ENCODE measurements at regions not wholly inside any gene's neighbourhood (a gene's known extent, or its start where the extent isn't known, plus 50 kb on each side); places are given as distances from the start of the nearest gene placed in this dataset.
"Not testable (repeated sequence)": the region's sequence is repeated elsewhere in the genome, so short reads cannot be mapped to it uniquely, and the experiment has no call there.

- FAIRE-seq = no peak
These were observed 277.3 kb upstream of the NR2F2 start for GRCh38 chr15:96053031-96053780.

- FAIRE-seq = no peak
These were observed 276.6 kb upstream of the NR2F2 start for GRCh38 chr15:96053781-96054428.

GRCh38 chr15:96054621-96055020 lies 275.9 kb upstream of the NR2F2 start:
- FAIRE-seq = no peak

- FAIRE-seq = no peak
These were observed 272.2 kb upstream of the NR2F2 start for GRCh38 chr15:96058103-96058851.

- not testable (repeated sequence) for FAIRE-seq
These were observed 271.7 kb upstream of the NR2F2 start for GRCh38 chr15:96058852-96059103.

- not testable (repeated sequence) for FAIRE-seq
These were observed 269.9 kb upstream of the NR2F2 start for GRCh38 chr15:96060591-96060990.

GRCh38 chr15:96064351-96064756 lies 266.1 kb upstream of the NR2F2 start:
- no peak for FAIRE-seq

- no peak for FAIRE-seq
These were observed 264.4 kb upstream of the NR2F2 start for GRCh38 chr15:96066126-96066525.

GRCh38 chr15:96066852-96067495 lies 263.5 kb upstream of the NR2F2 start:
- peak; percentile 73 for FAIRE-seq

GRCh38 chr15:96067677-96068076 lies 262.8 kb upstream of the NR2F2 start:
- FAIRE-seq = no peak

- FAIRE-seq = no peak
These were observed 261.6 kb upstream of the NR2F2 start for GRCh38 chr15:96068897-96069296.

- no peak for FAIRE-seq
These were observed 259.9 kb upstream of the NR2F2 start for GRCh38 chr15:96070636-96071035.

- no peak for FAIRE-seq
These were observed 257.7 kb upstream of the NR2F2 start for GRCh38 chr15:96072821-96073220.

GRCh38 chr15:96073908-96074307 lies 256.6 kb upstream of the NR2F2 start:
- FAIRE-seq = no peak

- FAIRE-seq = no peak
These were observed 254.6 kb upstream of the NR2F2 start for GRCh38 chr15:96075895-96076294.

GRCh38 chr15:96076350-96076749 lies 254.2 kb upstream of the NR2F2 start:
- no peak for FAIRE-seq

- no peak for FAIRE-seq
These were observed 251.5 kb upstream of the NR2F2 start for GRCh38 chr15:96079041-96079440.

GRCh38 chr15:96079882-96080281 lies 250.6 kb upstream of the NR2F2 start:
- FAIRE-seq = no peak

GRCh38 chr15:96086164-96086563 lies 244.3 kb upstream of the NR2F2 start:
- FAIRE-seq = no peak

GRCh38 chr15:96087180-96087884 lies 243.2 kb upstream of the NR2F2 start:
- FAIRE-seq = no peak

GRCh38 chr15:96088650-96089049 lies 241.8 kb upstream of the NR2F2 start:
- FAIRE-seq = no peak

- FAIRE-seq = no peak
These were observed 241.0 kb upstream of the NR2F2 start for GRCh38 chr15:96089405-96090058.
